ENCODE measurements at regions not wholly inside any gene's neighbourhood (a gene's known extent, or its start where the extent isn't known, plus 50 kb on each side); places are given as distances from the start of the nearest gene placed in this dataset.

- no peak overlapping the region for H4K5ac ChIP-seq (ENCODE audit: low read depth, low read length)
- intact Hi-C loops (cut with micrococcal nuclease) = no loop called here
- H3K9ac ChIP-seq (ENCODE audit: low read depth, low read length) = no peak overlapping the region
- H2AFZ ChIP-seq (replicated peaks; ENCODE audit: low read length, poor library complexity) = no peak overlapping the region
- H3K14ac ChIP-seq (replicated peaks; ENCODE audit: low read depth, low read length) = no peak overlapping the region
- BruUV-seq (replicated peaks) = no TSS peak
- CTCF ChIA-PET = no interaction called here
- no peaks in the 10 kb centered on the region for H4K20me1 ChIP-seq (ENCODE audit: insufficient read depth, low read length)
- no peak overlapping the region for H3K4me2 ChIP-seq (ENCODE audit: low read depth, low read length)
- no peak overlapping the region for H2BK120ac ChIP-seq (ENCODE audit: low read depth, low read length)
- H3K4me1 ChIP-seq (ENCODE audit: control insufficient read depth, insufficient read depth, low read length) = no peaks in the 10 kb centered on the region
- WGBS, 2 experiments (ENCODE audit: extremely low coverage in 2 of 2, insufficient read length in 1 of 2) = 100% methylated on average over 1 of the region's 7 CpGs; no CpG with 5 or more reads in 1 of the 2 experiments
- no peaks in the 10 kb centered on the region for H3K9me3 ChIP-seq (ENCODE audit: control insufficient read depth, insufficient read depth, low read length)
- POLR2A ChIA-PET (ENCODE audit: unreplicated experiment) = no interaction called here
- H3K4me3 ChIP-seq (ENCODE audit: insufficient read depth, low read depth, low read length) = no peak overlapping the region
- dilution Hi-C loops (cut with HindIII; ENCODE audit: low sequenced_read_pairs, unreplicated experiment) = no loop called here
- H3K56ac ChIP-seq (ENCODE audit: extremely low read depth, insufficient read depth, low read length) = no peak overlapping the region
- H3K27me3 ChIP-seq (ENCODE audit: control insufficient read depth, insufficient read depth, low read length) = no peaks in the 10 kb centered on the region
- no peak overlapping the region for H2BK20ac ChIP-seq (ENCODE audit: low read depth, low read length)
- no peak for TF ChIP-seq RCOR1 (IDR thresholded peaks at IDR 0.05; ENCODE audit: insufficient replicate concordance, low read length)
- TF ChIP-seq BHLHE40 (IDR thresholded peaks at IDR 0.05; ENCODE audit: low read depth, low read length) = no peak
- no peak for TF ChIP-seq CHD1 (IDR thresholded peaks at IDR 0.05; ENCODE audit: low read depth, low read length)
- TF ChIP-seq SMC3 (IDR thresholded peaks at IDR 0.05; ENCODE audit: low read depth, low read length) = no peak
- no peak for TF ChIP-seq POLR2A (IDR thresholded peaks at IDR 0.05; ENCODE audit: low read depth, low read length)
- TF ChIP-seq, protein P1, sequence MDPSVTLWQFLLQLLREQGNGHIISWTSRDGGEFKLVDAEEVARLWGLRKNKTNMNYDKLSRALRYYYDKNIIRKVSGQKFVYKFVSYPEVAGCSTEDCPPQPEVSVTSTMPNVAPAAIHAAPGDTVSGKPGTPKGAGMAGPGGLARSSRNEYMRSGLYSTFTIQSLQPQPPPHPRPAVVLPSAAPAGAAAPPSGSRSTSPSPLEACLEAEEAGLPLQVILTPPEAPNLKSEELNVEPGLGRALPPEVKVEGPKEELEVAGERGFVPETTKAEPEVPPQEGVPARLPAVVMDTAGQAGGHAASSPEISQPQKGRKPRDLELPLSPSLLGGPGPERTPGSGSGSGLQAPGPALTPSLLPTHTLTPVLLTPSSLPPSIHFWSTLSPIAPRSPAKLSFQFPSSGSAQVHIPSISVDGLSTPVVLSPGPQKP (IDR thresholded peaks at IDR 0.05; ENCODE audit: borderline replicate concordance, low read depth, low read length) = no peak
- no peak overlapping the region for H2BK5ac ChIP-seq (ENCODE audit: low read depth, low read length, poor library complexity, severe bottlenecking)
- no peaks in the 10 kb centered on the region for H3K36me3 ChIP-seq (ENCODE audit: control insufficient read depth, insufficient read depth, low read length)
- H2AK5ac ChIP-seq (ENCODE audit: low read depth, low read length) = no peak overlapping the region
- in situ Hi-C loops (cut with MboI; ENCODE audit: low sequenced_read_pairs) = no loop called here
- H2AK9ac ChIP-seq (replicated peaks; ENCODE audit: low read depth, low read length, poor library complexity) = no peak overlapping the region
- H2BK15ac ChIP-seq (ENCODE audit: low read depth, low read length) = no peak overlapping the region
- H3K79me1 ChIP-seq (ENCODE audit: low read depth in 1 of 2, low read length in 2 of 2) = no peaks in the 10 kb centered on the region
- H4K91ac ChIP-seq (ENCODE audit: insufficient read depth, low read depth, low read length) = no peak overlapping the region
- no peak overlapping the region for H3K27ac ChIP-seq (ENCODE audit: insufficient read depth, low read length)
- no peak for ATAC-seq (ENCODE audit: low read depth)
- no peak overlapping the region for H3K23ac ChIP-seq (ENCODE audit: low read depth, low read length)
- H4K8ac ChIP-seq (ENCODE audit: low read depth in 2 of 2, low read length in 2 of 2) = no peak overlapping the region
- DNase-seq = no peak
- no peak overlapping the region for H3K4ac ChIP-seq (ENCODE audit: low read depth, low read length)
- H3K18ac ChIP-seq (ENCODE audit: low read depth, low read length) = no peak overlapping the region
- H3K9me1 ChIP-seq (ENCODE audit: insufficient read depth, low read length) = no peaks in the 10 kb centered on the region
Observed at GRCh38 chr13:79861731-79862130, 380.8 kb downstream of the NDFIP2 start.

All from IMR-90 (cell line).